ENCODE measurements at regions not wholly inside any gene's neighbourhood (a gene's known extent, or its start where the extent isn't known, plus 50 kb on each side); places are given as distances from the start of the nearest gene placed in this dataset.
A peak's percentile ranks its signal among the peaks of the same experiment; 100 is the strongest.

DNA sequence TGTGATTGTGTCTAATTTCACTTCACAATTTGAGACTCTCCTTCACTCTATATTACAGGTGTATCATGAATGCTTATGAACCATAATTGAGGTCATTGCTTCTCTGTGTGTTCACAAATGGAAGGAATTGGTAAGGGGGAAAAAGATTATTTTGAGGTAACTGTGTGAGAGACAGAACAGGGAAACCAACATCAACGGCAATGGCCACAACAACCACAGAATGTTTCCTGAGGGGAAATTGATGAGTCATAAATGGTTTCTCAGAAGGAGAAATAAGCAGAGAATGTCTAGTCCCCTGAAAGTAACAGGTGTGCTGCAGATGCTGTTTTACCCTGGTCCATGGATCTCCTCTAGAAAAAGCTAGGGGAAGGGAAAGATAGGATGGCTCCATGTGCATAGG is 361.2 kb upstream of the GALNT5 start:
- DNase-seq (ENCODE audit: low read depth, low spot score), result peak; percentile 79
- no peak overlapping the region for H3K4me3 ChIP-seq (ENCODE audit: low read length)

DNA sequence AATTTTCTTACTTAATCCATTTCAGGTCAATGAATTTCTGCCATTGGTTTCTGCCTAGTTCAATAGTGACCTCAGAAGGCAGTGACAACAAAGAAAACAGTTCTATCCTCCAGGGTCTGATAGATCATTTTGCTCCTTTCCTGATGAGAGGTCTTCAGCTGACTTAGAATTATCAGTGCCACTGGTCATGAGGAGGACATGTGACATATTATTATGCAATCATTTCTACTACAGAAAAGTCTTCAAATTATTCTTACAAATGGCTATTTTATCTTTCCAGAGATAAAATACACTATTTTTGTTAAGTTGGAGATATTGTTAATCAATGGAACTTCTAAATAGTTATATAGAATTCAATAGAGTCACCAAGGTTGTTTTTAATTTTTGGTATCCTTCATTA is 360.0 kb upstream of the GALNT5 start:
- H3K4me3 ChIP-seq (ENCODE audit: low read length), result no peak overlapping the region
- DNase-seq (ENCODE audit: low read depth, low spot score), result no peak

DNA sequence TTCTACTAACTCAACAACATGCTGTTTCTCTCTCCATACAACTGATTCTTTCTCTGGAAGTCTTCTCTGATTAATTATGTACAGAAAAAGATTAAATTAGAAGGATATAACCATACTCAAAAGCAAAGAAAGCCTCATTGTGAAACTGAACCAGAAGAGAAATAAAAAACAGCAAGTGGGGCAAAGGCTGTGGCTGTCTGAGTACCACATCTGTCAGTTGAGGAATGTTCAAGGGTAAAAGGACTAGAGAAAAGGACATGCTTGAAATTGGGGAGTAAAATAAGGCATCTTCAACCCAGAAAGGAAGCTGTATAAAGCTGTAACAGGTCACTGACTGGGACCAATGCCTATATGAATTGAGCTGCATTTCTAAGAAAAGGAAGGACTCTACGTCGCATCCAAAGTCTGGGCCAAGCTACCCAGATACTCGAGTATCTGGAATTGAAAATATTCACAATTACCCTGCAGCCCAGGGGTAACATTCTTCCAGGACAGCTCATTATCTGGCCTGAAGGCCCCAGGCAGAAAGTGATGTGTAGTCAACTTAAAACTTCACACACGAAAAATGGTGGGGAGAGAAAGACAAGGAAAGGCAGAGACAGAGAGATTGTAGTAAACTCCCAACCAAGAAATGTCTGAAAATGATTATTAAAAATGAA is 356.0 kb upstream of the GALNT5 start:
- H3K4me3 ChIP-seq (ENCODE audit: low read length), result no peak overlapping the region
- no peak for DNase-seq (ENCODE audit: low read depth, low spot score)

DNA sequence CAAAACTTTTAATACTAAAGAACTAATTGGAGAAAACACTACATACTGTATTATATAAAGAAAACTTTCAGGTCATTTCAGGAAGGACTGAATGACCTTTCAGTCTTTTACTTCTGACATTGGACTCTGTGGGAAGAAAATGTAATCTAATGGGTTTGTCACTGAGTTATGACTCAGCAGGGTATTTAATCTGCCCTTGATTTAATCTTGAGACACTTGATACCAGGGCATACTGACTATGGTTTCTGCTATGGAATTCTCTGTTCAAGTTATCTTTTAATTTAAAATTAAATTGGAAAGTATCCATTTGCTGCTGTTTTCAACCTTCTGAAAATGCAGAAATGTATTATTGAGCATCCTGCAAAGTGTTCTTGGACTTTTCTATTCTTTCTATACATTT is 354.2 kb upstream of the GALNT5 start:
- DNase-seq (ENCODE audit: low read depth, low spot score), result no peak

DNA sequence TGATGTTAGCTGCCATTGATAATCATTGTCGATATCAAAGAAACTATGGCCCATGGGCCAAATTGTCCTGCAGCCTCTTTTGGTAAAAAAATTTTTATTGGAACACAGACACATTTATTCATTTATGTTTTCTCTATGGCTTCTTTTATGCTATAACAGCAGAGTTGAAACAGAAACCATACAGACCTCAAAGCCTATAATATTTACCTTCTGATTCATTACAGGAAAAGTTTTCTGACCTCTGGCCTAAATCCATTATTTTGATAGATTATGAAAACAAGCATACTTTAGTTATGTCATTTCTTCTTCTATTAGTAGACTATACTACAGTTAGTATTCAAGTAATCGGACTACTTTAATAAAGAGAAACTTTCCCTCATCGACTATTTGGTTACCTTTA is 349.7 kb upstream of the GALNT5 start:
- no peak overlapping the region for H3K4me3 ChIP-seq (ENCODE audit: low read length)
- no peak for DNase-seq (ENCODE audit: low read depth, low spot score)

More for the DNA sequence above, 354.2 kb upstream of the GALNT5 start:
- H3K4me3 ChIP-seq (ENCODE audit: low read length), result no peak overlapping the region

DNA sequence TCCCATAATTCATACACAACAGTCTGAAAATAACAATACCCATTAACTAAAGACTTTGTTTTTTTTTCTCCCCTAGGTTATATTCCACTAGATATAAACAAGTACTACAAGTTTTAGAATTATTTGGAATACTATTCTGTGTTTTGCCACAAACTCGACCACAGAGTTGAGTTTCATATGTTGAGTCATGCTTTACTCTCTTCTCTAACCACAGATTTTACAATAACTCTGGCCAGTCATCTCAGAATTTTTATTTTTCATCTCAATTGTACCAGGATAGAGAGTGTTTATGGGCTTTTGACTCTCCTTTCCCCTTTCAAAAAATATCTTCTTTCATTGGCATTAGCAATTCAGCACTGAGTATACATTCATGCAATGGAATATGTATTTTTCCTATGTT is 348.7 kb upstream of the GALNT5 start:
- no peak for DNase-seq (ENCODE audit: low read depth, low spot score)
- H3K4me3 ChIP-seq (ENCODE audit: low read length), result no peak overlapping the region

DNA sequence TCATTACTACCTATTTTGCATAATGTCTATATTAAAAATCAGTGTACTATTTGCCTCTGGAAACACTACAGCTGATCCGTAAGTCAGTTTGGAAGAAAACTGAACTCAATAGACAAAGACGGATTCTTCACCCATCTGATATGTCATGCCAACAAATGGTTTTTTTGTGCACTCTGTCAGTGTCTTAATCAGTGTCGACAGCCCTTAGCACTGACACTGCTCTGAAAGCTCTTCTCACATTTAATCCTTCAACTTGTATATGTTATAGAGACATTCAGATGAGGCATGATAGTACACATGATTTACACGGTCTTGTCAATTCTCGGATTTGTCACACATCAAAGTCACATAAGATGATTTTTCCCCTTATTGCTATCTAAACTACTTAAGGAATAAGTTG is 347.5 kb upstream of the GALNT5 start:
- no peak for DNase-seq (ENCODE audit: low read depth, low spot score)
- H3K4me3 ChIP-seq (ENCODE audit: low read length), result no peak overlapping the region

DNA sequence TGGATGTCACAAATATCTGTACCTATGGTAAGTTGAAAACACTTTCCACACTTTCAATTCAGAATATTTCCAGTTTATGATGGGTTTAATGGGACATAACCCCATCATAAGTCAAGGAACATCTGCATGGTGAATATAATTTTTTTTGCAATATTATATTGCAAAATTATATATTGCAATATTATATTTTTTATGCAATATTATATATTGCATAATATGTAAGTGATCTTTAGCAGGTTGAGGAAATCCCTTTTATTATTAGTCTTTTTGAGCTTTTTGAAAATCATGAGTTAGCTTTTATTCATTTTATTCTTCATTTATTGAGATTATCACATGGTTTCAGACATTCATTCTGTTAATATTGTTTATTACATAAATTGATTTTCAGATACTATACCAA is 342.2 kb upstream of the GALNT5 start:
- DNase-seq (ENCODE audit: low read depth, low spot score), result no peak
- H3K4me3 ChIP-seq (ENCODE audit: low read length), result no peak overlapping the region

DNA sequence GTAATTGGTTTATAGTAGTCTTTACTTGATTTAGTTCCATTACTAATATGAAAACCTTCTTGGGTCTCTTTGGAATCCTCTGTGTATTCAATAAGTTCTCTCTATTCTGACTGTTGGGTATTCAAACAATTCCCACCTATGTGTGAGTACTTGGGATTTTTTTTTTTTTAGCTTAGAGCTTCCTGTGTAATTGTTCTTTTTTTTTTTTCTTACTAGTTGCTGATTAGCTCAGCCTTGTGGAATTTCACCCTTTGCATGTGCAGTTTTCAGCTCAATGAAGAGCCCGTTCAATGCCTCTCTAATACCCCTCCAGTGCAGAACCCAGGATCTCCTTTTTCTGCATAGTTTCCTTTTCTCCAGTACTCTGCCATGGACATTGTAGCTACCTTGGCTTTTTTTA is 339.1 kb upstream of the GALNT5 start:
- no peak for DNase-seq (ENCODE audit: low read depth, low spot score)
- H3K4me3 ChIP-seq (ENCODE audit: low read length), result no peak overlapping the region

DNA sequence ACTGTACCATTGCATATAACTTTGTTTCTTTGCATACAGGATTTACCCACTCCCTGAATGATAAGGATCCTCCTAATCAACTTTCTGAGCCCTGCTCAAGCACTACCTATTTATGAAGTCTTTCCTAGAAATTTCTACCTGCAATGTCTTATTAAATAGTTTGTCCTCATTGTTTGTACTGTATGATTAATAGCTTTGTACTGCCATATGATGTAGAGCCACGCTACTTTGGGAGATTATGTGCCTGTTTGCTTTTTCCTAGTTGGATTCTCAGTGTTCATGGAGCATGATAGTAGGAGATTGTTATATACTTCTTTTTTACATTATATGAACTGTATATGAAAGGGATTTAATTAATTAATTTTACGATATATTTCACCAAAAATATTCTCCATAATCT is 327.1 kb upstream of the GALNT5 start:
- no peak overlapping the region for H3K4me3 ChIP-seq (ENCODE audit: low read length)
- DNase-seq (ENCODE audit: low read depth, low spot score), result no peak

DNA sequence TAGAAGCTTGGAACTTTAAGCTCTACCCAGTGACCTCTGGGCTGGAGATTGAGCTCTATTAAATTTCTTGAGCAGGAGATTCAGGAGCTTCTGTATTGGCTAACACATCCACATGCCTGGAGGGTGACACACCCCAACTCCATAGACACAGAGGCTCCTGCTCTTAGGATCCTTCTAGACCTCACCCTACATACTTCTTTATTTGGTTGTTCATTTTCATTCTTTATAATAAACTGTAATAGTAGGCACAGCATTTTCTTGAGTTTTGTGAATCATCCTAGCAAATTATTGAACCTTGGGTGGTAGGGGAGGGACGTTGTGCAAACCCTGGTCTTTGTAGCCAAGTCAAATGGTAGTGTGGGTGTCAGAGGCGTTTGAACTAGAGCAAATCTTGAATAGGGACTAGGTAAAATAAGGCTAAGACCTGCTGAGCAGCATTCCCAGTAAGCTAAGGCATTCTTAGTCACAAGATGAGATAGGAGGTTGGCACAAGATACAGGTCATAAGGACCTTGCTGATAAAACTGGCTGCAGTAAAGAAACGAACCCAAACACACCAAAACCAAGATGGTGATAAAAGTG is 323.8 kb upstream of the GALNT5 start:
- no peak for DNase-seq (ENCODE audit: low read depth, low spot score)
- no peak overlapping the region for H3K4me3 ChIP-seq (ENCODE audit: low read length)

DNA sequence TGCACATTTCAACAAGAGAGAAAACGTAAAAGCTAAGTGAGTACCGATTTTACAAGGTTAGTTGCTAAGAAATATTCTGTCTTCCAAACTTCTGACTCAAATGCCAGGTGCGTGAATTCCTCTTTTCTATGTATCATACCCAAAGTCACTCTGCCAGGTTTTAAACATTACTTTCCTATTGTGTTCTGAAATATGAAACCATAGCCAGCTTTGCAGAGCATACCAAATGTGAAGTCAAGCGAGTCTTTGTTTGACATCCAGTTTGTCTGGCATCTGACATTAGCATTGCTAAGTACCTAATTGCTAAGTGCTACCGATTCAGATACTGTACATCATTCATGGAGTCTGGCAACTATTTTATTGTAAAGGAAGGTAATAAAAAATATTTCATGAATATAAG is 321.9 kb upstream of the GALNT5 start:
- no peak overlapping the region for H3K4me3 ChIP-seq (ENCODE audit: low read length)
- DNase-seq (ENCODE audit: low read depth, low spot score), result no peak

DNA sequence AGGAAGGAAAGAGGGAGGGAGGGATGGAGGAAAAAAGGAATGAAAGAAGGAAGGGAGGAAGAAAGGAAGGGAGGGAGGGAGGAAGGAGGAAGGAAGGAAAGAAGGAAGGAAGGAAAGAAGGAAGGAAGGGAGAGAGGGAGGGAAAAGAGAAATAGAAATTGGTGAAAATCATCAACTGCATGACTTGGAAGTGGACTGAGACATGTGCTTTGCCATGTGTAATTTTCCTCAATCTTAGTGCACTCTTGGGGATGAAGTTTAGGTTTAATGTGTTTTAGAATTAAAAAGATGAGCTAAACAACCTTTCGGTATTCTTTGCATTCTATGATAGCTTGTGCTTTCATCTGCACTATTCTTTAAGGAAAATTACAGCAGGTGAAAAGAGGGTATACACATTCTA is 320.1 kb upstream of the GALNT5 start:
- DNase-seq (ENCODE audit: low read depth, low spot score), result no peak
- no peak overlapping the region for H3K4me3 ChIP-seq (ENCODE audit: low read length)

DNA sequence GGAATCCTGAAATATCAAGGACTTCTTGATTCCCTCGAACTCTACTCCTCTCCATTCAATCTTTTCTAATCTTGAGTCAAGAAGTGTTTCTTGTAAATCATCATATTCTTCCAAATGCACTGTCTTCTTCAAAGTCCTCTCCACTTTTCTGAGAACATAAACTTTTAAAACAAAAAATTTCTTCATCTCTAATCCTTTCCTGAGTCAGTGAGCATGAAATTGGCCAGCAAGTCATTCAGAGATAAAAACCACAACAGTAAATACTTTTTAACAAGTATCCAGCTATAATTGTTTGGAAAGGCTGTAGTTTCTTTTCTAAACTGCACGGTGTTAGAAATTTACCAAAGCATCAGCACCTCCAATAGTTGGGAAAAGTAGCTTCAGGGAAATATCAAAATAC is 312.6 kb upstream of the GALNT5 start:
- no peak for DNase-seq (ENCODE audit: low read depth, low spot score)

DNA sequence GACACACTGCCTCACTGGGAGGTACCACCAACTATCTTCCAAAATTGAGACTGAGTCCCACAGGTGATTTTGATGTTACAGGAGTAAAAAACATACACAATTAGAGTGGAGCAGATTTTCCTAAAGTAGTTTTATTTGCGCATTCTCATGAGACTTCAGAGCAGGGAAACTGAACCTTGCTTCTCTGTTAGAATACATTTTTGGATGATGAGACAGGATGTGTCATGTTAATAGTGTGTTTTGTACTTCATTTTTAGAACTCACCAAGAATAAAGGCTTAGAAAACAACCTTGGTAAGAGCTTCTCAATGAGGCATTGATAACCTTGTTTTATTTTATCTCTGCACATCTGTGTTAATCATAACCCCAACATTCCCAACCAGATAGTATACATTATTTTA is 310.2 kb upstream of the GALNT5 start:
- no peak overlapping the region for H3K4me3 ChIP-seq (ENCODE audit: low read length)
- no peak for DNase-seq (ENCODE audit: low read depth, low spot score)

More for the DNA sequence above, 312.6 kb upstream of the GALNT5 start:
- H3K4me3 ChIP-seq (ENCODE audit: low read length), result no peak overlapping the region

DNA sequence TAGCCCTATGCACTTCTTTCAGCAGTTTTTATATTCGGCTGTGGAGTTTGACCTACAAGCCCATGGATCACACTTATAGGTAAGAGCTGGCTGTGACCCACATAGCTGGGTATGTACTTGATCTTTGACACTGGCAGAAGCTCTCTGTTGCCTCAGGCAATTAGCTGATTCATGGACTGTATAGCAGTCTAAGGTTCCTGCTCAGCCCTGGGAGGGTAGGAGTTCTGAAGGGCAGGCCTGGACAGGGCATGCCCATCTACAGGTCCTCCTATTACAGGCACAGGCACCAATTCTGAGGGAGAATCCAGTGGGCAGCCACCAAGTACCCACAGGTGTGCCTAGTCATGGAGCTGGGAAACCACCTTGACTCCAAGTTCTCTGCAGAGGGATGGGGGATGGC is 301.8 kb upstream of the GALNT5 start:
- no peak for DNase-seq (ENCODE audit: low read depth, low spot score)
- no peak overlapping the region for H3K4me3 ChIP-seq (ENCODE audit: low read length)

DNA sequence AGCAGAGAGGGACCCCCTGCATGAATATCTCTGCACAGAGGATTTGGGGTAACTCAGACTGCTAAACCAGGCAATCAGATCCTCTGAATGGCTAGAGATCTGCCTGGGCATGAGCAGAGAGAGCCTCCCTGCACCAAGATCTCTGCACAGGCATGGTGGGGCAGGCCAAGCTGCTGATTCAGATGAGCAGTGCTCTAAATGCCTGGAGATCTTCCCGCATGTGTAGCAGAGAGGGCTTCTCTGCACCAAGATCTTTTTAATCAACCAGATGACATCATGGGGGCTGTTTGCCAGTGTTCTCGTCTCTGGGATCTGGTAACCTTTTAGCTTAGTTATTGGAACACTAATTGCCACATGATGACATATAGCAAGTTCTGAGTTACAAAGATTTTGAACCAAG is 301.3 kb upstream of the GALNT5 start:
- no peak overlapping the region for H3K4me3 ChIP-seq (ENCODE audit: low read length)
- DNase-seq (ENCODE audit: low read depth, low spot score), result no peak

DNA sequence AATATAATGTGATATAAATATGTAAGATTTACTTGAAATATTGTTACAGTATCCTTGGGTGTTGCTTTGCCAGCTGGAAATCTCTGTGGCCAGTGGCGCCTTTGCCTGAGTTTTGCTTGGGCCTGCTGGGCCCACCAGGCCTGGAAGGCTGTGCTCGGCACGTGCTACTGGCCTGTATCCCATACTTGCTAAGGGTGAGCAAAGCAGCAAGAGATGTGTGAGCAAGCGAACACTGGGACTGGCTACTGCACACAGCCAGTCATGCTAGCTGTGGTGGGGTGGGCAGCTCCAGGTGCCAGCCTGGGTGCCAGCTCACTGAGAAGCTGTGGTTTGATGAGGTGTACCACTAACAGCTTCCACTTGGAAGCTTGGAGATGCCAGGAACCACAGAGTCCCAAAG is 299.1 kb upstream of the GALNT5 start:
- DNase-seq (ENCODE audit: low read depth, low spot score), result no peak
- H3K4me3 ChIP-seq (ENCODE audit: low read length), result no peak overlapping the region

DNA sequence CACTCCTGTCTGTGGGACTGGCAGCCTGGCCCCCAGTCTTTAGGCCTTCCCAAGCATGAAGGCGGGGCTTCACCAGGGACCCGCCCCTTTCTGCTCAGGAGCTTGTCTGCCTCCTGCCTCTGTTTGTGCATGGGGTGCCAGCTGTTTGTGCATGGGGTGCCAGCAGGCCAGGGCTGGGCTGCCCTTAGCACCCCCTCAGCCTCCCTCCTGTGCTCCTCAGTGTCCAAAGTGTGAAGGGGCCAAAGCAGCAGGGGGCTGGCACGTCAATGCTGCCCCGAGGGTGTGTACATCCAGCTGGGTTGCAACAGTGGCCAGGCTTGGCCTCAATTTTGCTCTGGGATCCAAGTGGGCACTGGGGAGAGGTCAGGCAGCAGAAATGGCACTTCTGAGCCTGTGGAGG is 298.0 kb upstream of the GALNT5 start:
- DNase-seq (ENCODE audit: low read depth, low spot score), result no peak
- no peak overlapping the region for H3K4me3 ChIP-seq (ENCODE audit: low read length)

DNA sequence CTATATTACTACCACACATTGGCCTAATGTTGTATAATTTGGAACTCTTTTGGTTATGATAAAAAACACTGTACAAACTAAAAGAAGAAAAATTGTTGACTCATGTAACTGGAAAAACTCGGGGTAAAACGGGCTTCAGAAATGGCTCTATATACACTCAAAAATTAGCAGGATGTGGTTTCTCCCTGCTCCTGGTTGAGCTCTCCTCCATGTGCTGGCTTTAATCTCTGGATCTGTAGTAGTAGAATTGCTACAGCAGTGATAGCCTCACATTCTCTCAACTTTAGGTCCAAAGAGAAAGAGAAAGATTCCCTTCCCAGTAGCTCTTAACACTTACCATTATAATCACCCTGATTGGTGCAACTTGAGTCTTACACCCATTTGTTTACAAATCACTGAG is 274.9 kb upstream of the GALNT5 start:
- no peak overlapping the region for H3K4me3 ChIP-seq (ENCODE audit: low read length)
- DNase-seq (ENCODE audit: low read depth, low spot score), result peak; percentile 9

DNA sequence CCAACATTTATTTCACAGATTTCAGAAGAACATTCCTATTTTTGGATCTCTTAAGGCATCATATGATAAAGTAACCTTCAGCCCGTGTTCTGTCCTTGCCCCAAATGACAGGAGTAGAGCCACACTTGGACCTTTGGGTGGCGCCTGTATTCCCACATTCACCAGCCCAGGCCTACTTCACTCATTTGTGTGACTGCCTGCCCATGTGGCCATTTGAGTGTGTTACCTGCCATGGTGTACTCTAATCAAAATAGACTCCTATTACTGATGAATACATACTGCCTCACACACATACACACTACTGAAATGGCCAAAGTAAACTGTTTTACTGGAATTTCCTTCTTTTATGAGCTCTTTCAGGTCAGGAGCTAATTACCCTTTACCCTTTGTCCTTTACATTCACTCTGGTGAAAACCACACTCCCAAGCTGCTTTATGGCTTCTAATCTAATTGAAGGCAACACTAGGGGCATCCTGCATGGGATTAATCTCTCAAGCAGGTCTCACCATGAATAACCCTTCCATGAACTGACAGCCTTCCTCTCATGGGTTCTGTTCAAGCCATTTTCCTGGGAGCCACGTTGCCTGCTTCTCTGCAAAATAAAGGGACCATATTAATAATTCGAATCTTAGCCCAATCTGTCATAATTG is 271.0 kb upstream of the GALNT5 start:
- no peak for DNase-seq (ENCODE audit: low read depth, low spot score)
- no peak overlapping the region for H3K4me3 ChIP-seq (ENCODE audit: low read length)

Data from Jurkat, Clone E6-1 (cell line).